GM10266 (cell line): ENCODE measurements at regions not wholly inside any gene's neighbourhood (a gene's known extent, or its start where the extent isn't known, plus 50 kb on each side); places are given as distances from the start of the nearest gene placed in this dataset.

ENCODE experiments used
- DNase-seq: peaks from one replicate; pipeline ENCODE4 v3.0.0; 2012; ENCODE audit errors: extremely low spot score
- CTCF ChIP-seq: IDR thresholded peaks from 2 replicates; pipeline ENCODE4 v1.5.1; 2012; ENCODE audit warnings: mild to moderate bottlenecking, low read depth; ENCODE audit not compliant: control insufficient read depth, insufficient read depth; ENCODE audit errors: missing control alignments

- no peak for DNase-seq
- no peak for TF ChIP-seq CTCF
Measured at GRCh38 chr13:104143760-104144416, 1077.7 kb upstream of the SLC10A2 start.

DNA sequence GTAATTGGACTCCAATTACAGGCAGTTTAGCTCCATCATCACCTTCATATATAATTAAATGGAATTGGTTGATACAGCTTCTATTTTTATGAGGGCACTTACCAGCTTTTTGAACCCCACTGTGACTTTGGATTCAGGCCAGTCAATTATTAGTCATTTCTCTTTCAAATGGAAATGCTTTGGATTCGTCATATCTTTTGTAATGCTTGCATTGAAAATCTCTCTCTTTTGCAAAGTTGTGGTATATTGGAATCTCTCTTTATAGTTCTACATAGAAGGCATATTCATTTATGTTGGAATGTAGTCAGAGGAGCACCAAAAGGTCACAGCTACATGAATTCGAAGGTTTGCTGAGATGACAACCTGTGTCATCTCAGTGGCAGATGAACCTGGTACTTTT, 1074.3 kb upstream of the SLC10A2 start:
- TF ChIP-seq CTCF, result no peak
- no peak for DNase-seq

DNA sequence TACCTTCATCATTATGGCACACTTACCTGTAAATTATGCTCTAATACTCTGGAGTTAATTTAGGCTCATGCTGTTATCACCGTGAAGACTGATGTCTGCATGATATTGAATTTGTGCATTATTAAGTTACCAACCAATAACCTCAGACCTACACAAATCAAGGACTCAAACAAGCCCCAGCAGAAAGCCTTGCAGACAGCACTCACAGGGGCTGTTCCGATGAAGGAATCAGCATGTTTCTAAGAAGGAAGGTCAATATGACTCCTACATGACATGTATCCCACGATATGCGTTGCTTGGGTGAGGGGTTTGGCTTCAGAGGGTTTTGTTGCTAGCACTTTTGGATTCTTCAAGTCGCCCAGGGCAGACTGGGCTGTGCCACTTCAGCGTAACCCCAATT, 1071.2 kb upstream of the SLC10A2 start:
- DNase-seq, result no peak
- TF ChIP-seq CTCF, result no peak

- no peak for DNase-seq
- no peak for TF ChIP-seq CTCF
Measured at GRCh38 chr13:104132849-104133248, 1066.6 kb upstream of the SLC10A2 start.

- no peak for DNase-seq
- TF ChIP-seq CTCF, result no peak
Measured at GRCh38 chr13:104114101-104114500, 1047.9 kb upstream of the SLC10A2 start.

- DNase-seq, result no peak
- TF ChIP-seq CTCF, result no peak
Measured at GRCh38 chr13:104111031-104111430, 1044.8 kb upstream of the SLC10A2 start.

DNA sequence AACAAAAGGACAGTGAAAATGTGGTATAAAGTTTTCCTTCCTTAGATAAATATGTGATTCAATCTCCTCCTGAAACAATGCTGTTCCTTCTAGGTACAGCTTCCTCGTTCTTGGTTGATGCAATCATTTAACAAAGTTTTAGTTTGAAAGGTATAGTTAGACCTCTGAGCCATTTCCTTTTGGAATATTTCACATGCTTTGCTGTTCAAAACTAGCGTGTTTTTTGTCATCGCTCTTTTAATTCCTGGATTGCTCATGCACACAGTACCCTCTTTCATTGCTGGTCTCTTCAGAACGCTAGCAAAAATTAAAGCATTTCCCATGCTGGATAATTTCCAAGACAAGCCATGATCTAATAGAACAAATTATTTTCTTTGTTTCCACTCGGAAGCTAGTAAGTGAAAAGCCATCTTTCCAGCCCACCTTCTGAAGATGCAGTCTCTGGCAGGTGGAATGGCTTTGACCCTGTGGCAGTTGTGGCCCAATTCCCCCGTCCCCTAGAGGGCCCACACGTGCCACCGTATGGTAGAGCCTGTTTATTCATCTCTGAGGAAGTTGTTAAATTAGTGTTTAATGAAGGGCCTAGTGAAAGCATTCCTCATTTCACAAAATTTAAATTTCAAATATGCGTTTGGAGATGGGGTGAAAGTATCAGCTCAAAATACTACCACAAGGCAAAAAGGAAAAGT, 1040.6 kb upstream of the SLC10A2 start:
- DNase-seq, result no peak
- no peak for TF ChIP-seq CTCF
